HG03039 (cell line): ENCODE measurements at regions not wholly inside any gene's neighbourhood (a gene's known extent, or its start where the extent isn't known, plus 50 kb on each side); places are given as distances from the start of the nearest gene placed in this dataset.

Experiments
- ATAC-seq: cut with Tn5 transposase; IDR thresholded peaks from one replicate; pipeline ENCODE4 v1.9.1; 2021; ENCODE audit warnings: mild to moderate bottlenecking, moderate library complexity; ENCODE audit not compliant: unreplicated experiment

GRCh38 chr10:117944676-117945447, 101.9 kb downstream of the RAB11FIP2 start:
- no peak for ATAC-seq

GRCh38 chr10:117945651-117946050, 101.1 kb downstream of the RAB11FIP2 start:
- no peak for ATAC-seq

GRCh38 chr10:117946525-117947070, 100.1 kb downstream of the RAB11FIP2 start:
- ATAC-seq, result no peak

GRCh38 chr10:117948493-117948892, 98.2 kb downstream of the RAB11FIP2 start:
- ATAC-seq, result no peak

GRCh38 chr10:117950408-117950807, 96.3 kb downstream of the RAB11FIP2 start:
- no peak for ATAC-seq
